ENCODE measurements at regions not wholly inside any gene's neighbourhood (a gene's known extent, or its start where the extent isn't known, plus 50 kb on each side); places are given as distances from the start of the nearest gene placed in this dataset.

DNA sequence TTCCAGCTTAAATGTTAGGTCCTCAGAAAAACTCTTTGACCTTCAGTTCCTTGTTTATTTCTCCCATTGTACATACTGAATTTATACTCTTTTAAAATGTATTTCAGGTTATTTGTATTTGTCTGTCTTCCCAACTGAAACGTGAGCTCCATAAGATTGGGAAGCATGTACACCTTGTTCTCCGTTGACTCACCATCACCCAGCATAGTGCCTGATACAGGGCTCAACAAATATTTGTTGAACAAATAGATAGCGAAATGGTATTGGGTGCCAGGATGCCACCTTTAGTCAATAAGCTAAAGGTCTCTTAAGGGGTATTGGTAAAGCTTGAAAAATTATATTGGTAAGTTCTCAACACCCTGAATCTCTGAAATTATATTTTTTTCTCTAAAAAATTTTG is 1841.3 kb upstream of the CELF4 start:
- TF ChIP-seq, protein P1, sequence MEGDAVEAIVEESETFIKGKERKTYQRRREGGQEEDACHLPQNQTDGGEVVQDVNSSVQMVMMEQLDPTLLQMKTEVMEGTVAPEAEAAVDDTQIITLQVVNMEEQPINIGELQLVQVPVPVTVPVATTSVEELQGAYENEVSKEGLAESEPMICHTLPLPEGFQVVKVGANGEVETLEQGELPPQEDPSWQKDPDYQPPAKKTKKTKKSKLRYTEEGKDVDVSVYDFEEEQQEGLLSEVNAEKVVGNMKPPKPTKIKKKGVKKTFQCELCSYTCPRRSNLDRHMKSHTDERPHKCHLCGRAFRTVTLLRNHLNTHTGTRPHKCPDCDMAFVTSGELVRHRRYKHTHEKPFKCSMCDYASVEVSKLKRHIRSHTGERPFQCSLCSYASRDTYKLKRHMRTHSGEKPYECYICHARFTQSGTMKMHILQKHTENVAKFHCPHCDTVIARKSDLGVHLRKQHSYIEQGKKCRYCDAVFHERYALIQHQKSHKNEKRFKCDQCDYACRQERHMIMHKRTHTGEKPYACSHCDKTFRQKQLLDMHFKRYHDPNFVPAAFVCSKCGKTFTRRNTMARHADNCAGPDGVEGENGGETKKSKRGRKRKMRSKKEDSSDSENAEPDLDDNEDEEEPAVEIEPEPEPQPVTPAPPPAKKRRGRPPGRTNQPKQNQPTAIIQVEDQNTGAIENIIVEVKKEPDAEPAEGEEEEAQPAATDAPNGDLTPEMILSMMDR (conservative IDR thresholded peaks at IDR 0.05; ENCODE audit: low read length) = no peak
- no peak for TF ChIP-seq EZH2phosphoT487 (IDR thresholded peaks at IDR 0.05; ENCODE audit: borderline replicate concordance, low read depth, low read length)
